ENCODE measurements at regions not wholly inside any gene's neighbourhood (a gene's known extent, or its start where the extent isn't known, plus 50 kb on each side); places are given as distances from the start of the nearest gene placed in this dataset.

- Histone ChIP-seq H3K36me3 (ENCODE audit: control insufficient read depth in 2 of 2, extremely low read depth in 1 of 2, insufficient read depth in 2 of 2, low read length in 2 of 2) (no peaks in the 10 kb centered on the region), H3K9ac (replicated peaks; ENCODE audit: extremely low read depth, insufficient read depth, low read length) (no peak overlapping the region), H3K4me3 (replicated peaks in 1 of 3; ENCODE audit: insufficient read depth in 1 of 3, low read depth in 1 of 3, low read length in 3 of 3) (no peak overlapping the region), H3K4me1 (ENCODE audit: control insufficient read depth, extremely low read depth, insufficient read depth, low read length) (no peaks in the 10 kb centered on the region), H3K9me1 (replicated peaks; ENCODE audit: control insufficient read depth, extremely low read depth, insufficient read depth, low read length) (no peaks in the 10 kb centered on the region), H2AFZ (ENCODE audit: low read depth, low read length) (no peak overlapping the region), H3K79me2 (ENCODE audit: control insufficient read depth, insufficient read depth, low read length) (no peaks in the 10 kb centered on the region), H3K4me2 (ENCODE audit: insufficient read depth, low read length) (no peak overlapping the region), H3K27ac (ENCODE audit: insufficient read depth, low read depth, low read length) (no peak overlapping the region), H4K20me1 (replicated peaks; ENCODE audit: control insufficient read depth, extremely low read depth, insufficient read depth, low read length) (no peaks in the 10 kb centered on the region), H3K27me3 (ENCODE audit: control insufficient read depth in 2 of 2, insufficient read depth in 2 of 2, low read length in 2 of 2) (peaks cover 0 to 4% of the 10 kb centered on the region in 2 experiments), H3K9me3 (replicated peaks; ENCODE audit: control insufficient read depth, insufficient read depth, low read length) (no peaks in the 10 kb centered on the region)
- DNase-seq (ENCODE audit: low read depth, low spot score) (no peak), FAIRE-seq (peak; percentile 12)
- intact Hi-C loops (cut with micrococcal nuclease): no loop called here
- POLR2A ChIA-PET: no interaction called here
- TF ChIP-seq POLR2AphosphoS5 (IDR thresholded peaks at IDR 0.05; ENCODE audit: insufficient read depth, low read depth, low read length) (no peak), FOS (IDR thresholded peaks at IDR 0.05; ENCODE audit: borderline replicate concordance, insufficient read depth, low read length) (no peak), EZH2 (IDR thresholded peaks at IDR 0.05; ENCODE audit: borderline replicate concordance, low read depth, low read length, severe bottlenecking) (no peak), MYC (IDR thresholded peaks at IDR 0.05; ENCODE audit: low read depth, low read length) (no peak), POLR2A (IDR thresholded peaks at IDR 0.05; ENCODE audit: low read depth, low read length) (no peak), JUN (IDR thresholded peaks at IDR 0.05; ENCODE audit: borderline replicate concordance, insufficient read depth, insufficient read length, low read depth) (no peak), GATA2 (IDR thresholded peaks at IDR 0.05; ENCODE audit: insufficient read depth, insufficient read length, low read depth, low read length) (no peak), CTCF (IDR thresholded peaks at IDR 0.05; ENCODE audit: extremely low read depth in 1 of 2, insufficient read depth in 1 of 2, low read depth in 1 of 2, low read length in 2 of 2) (no peak)
- TF ChIP-seq, protein P1, sequence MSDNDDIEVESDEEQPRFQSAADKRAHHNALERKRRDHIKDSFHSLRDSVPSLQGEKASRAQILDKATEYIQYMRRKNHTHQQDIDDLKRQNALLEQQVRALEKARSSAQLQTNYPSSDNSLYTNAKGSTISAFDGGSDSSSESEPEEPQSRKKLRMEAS (IDR thresholded peaks at IDR 0.05; ENCODE audit: insufficient read depth, insufficient read length): no peak
- CTCF ChIA-PET: no interaction called here
- dilution Hi-C loops (cut with MboI; ENCODE audit: extremely low pct_ligation_motif_present, low sequenced_read_pairs): no loop called here
- no TSS peak for BruUV-seq (replicated peaks)
Observed at GRCh38 chr2:224259831-224260230, 142.1 kb downstream of the FAM124B start.

Measured in endothelial cell of umbilical vein (primary cell).